GM18951 (cell line): ENCODE measurements at regions not wholly inside any gene's neighbourhood (a gene's known extent, or its start where the extent isn't known, plus 50 kb on each side); places are given as distances from the start of the nearest gene placed in this dataset.

Experiments
- POLR2A ChIP-seq: IDR thresholded peaks from 4 replicates; pipeline ENCODE4 v1.6.1; 2011; ENCODE audit warnings: mild to moderate bottlenecking; ENCODE audit not compliant: insufficient read length, insufficient read depth; ENCODE audit errors: extremely low read depth
- in situ Hi-C: fragments of 300-500 bp; cut with MboI; formaldehyde crosslinking; loops from one replicate; pipeline ENCODE4 v1.12.0; 2022; ENCODE audit warnings: low sequenced_read_pairs, mixed read lengths, inconsistent platforms; ENCODE audit not compliant: unreplicated experiment

GRCh38 chr11:87493516-87493915 lies 455.8 kb downstream of the TMEM135 start:
- no peak for TF ChIP-seq POLR2A
- in situ Hi-C loops, result no loop called here

DNA sequence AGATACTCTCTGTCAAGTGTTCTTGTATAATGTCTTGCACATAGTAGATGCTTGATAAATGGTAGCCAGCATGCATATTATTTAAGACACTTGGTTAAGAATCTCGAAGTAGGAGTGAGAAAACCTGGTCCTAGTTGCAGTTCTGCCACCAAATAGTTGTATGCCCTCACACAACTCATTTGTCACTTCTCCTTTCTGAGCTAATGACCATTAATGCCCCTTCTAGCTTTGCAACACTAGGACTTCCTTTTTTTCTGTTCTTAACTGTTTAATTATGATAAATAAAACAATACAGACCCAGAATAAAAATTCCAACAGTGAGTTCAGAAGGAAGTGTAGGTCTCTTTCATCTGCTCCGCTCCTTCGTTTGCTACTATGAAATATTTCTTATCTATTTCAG lies 453.6 kb downstream of the TMEM135 start:
- in situ Hi-C loops, result no loop called here
- no peak for TF ChIP-seq POLR2A

GRCh38 chr11:87490671-87491070 lies 452.9 kb downstream of the TMEM135 start:
- in situ Hi-C loops, result no loop called here
- TF ChIP-seq POLR2A, result no peak

DNA sequence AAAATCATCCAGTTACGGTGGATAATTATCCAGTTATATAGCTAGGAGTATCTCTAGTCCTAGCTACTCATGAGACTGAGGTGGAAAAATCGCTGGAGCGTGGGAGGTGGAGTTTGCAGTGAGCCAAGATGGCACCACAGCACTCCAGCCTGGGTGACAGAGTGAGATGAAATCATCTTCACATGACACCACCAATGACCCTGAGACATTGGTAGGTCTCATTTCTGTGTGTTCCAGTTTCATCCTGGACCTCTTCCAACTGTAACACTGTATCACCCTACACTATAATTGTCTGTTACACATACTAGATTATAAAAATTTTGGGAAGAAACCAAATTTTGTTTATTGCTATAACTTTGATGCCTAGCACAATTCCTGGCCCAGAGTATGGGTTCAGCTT lies 446.8 kb downstream of the TMEM135 start:
- no peak for TF ChIP-seq POLR2A
- in situ Hi-C loops, result no loop called here

GRCh38 chr11:87477321-87477720 lies 439.6 kb downstream of the TMEM135 start:
- no peak for TF ChIP-seq POLR2A
- in situ Hi-C loops, result no loop called here

DNA sequence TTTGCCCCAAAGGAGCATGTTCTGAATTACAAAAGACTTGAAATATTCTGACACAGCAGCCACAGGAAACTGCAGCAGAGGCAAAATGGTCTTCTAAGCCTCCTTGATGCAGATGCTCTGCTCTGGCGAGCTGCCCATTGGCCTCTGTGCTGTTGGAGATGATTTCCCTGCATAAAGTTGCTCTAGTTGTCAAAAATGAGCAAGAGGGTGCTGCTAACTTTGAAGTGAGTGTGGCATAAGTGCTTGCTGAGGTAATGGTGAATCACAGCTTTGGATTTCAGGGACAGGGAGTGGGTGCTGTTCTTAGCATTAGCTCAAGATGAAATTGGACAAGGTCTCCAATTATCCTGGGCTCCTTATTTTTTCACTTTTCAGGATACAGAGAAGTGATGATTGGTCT lies 435.4 kb downstream of the TMEM135 start:
- TF ChIP-seq POLR2A, result no peak
- in situ Hi-C loops, result no loop called here

GRCh38 chr11:87466223-87466622 lies 428.5 kb downstream of the TMEM135 start:
- no peak for TF ChIP-seq POLR2A
- in situ Hi-C loops, result no loop called here

DNA sequence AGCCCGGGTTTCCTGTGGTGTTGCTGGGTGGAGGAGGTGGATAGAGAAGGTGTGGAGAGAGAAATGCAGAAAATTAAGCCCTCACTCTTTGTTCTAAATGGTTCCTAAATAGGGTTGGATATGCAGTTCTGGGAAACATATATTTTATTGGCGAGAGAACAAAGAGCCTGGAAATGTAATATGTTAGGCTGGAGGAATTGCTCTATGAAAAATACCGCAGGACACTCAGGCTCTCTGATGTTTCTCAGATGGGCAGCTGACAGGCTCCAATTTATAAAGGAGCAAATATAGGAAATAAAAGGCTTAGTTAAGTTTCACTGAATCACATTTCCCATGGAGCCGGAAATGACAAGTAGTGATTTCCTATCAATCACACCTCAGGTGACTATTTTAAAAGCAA lies 428.0 kb downstream of the TMEM135 start:
- in situ Hi-C loops, result no loop called here
- TF ChIP-seq POLR2A, result no peak

- no peak for TF ChIP-seq POLR2A
- in situ Hi-C loops, result no loop called here
Measured at GRCh38 chr11:87463486-87464102, 425.9 kb downstream of the TMEM135 start.

- in situ Hi-C loops, result no loop called here
- no peak for TF ChIP-seq POLR2A
Measured at GRCh38 chr11:87462171-87462570, 424.4 kb downstream of the TMEM135 start.

- in situ Hi-C loops, result no loop called here
- TF ChIP-seq POLR2A, result no peak
Measured at GRCh38 chr11:87460842-87461637, 423.3 kb downstream of the TMEM135 start.

DNA sequence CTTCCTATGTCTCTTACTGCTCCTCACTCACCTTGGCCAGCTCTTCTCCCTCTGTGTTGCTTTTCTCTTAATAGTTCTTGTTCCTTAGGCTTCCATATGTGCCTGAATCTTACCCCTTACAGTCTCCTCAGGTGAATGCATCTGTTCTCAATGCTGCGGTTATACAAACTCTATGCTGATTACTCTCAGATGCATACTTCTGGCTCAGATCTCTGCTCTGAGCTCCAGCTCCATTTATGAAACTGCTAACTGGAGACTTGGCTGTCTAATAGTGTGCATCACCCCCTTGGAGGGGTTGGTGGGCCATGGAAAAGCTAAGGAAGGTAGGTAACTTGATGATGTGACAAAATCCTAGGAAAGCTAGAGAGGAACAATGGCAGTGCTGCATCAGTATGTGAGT lies 422.5 kb downstream of the TMEM135 start:
- in situ Hi-C loops, result no loop called here
- no peak for TF ChIP-seq POLR2A

DNA sequence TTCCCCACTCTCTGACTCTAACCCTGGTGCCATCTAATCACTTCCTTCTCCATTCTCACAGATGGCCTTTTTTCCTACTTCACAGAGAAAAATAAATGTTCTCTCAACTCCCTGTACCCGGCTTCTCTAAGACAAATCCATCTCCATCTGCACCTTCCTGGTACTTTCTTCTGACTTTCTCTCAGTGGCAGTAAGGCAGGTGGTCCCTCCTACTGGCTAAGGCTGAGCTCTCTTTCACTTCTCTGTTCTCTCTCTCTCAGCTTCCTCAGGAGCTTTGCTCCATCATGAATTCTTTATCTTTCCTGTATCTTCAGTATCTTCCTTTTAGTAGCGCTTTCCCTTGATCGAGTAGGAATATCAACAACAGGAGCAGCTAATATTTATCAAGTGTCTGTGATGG lies 421.6 kb downstream of the TMEM135 start:
- in situ Hi-C loops, result no loop called here
- TF ChIP-seq POLR2A, result no peak

GRCh38 chr11:87456499-87456898 lies 418.8 kb downstream of the TMEM135 start:
- TF ChIP-seq POLR2A, result no peak
- in situ Hi-C loops, result no loop called here
